GM23338 (cell line): ENCODE measurements at regions not wholly inside any gene's neighbourhood (a gene's known extent, or its start where the extent isn't known, plus 50 kb on each side); places are given as distances from the start of the nearest gene placed in this dataset.

Experiments
- ATAC-seq: fragments of 200-7000 bp; cut with Tn5 transposase; 3 replicates; pipeline ENCODE4 v1.9.1; 2020
- DNase-seq: peaks from one replicate; pipeline ENCODE4 v3.0.0-alpha.2; 2015; ENCODE audit warnings: low spot score
- H2AFZ ChIP-seq: fragments of 200-600 bp; sonication (generic); 2 replicates; pipeline ENCODE4 v1.8.0; 2016; ENCODE audit warnings: antibody characterized with exemption, mild to moderate bottlenecking, moderate library complexity
- H3F3A ChIP-seq: fragments of 200-600 bp; sonication (generic); replicated peaks from 2 replicates; pipeline ENCODE4 v1.8.0; 2017; ENCODE audit warnings: antibody characterized with exemption, mixed run types, low read depth
- H3K27ac ChIP-seq: fragments of 200-600 bp; sonication (generic); 2 replicates; pipeline ENCODE4 v1.6.1; 2016; ENCODE audit warnings: low read depth
- H3K27me3 ChIP-seq: fragments of 200-600 bp; sonication (generic); 2 replicates; pipeline ENCODE4 v1.8.0; 2016; ENCODE audit warnings: mild to moderate bottlenecking, mixed run types, moderate library complexity; ENCODE audit not compliant: insufficient read depth
- H3K36me3 ChIP-seq: fragments of 200-600 bp; sonication (generic); 2 replicates; pipeline ENCODE4 v1.8.0; 2016; ENCODE audit warnings: mild to moderate bottlenecking; ENCODE audit not compliant: insufficient read depth
- H3K4me1 ChIP-seq: fragments of 200-600 bp; sonication (generic); 2 replicates; pipeline ENCODE4 v1.8.0; 2016; ENCODE audit warnings: mild to moderate bottlenecking, moderate library complexity; ENCODE audit not compliant: insufficient read depth
- H3K4me2 ChIP-seq: fragments of 200-600 bp; sonication (generic); 2 replicates; pipeline ENCODE4 v1.7.1; 2017; ENCODE audit warnings: mixed run types
- H3K4me3 ChIP-seq: fragments of 200-600 bp; sonication (generic); 2 replicates; pipeline ENCODE4 v1.6.1; 2016; ENCODE audit warnings: mixed run types
- H3K79me2 ChIP-seq: fragments of 200-600 bp; sonication (generic); replicated peaks from 2 replicates; pipeline ENCODE4 v1.8.0; 2017; ENCODE audit warnings: mild to moderate bottlenecking; ENCODE audit not compliant: insufficient read depth
- H3K9me2 ChIP-seq: fragments of 200-600 bp; sonication (generic); 2 replicates; pipeline ENCODE4 v1.8.0; 2017; ENCODE audit not compliant: insufficient read depth
- H4K20me1 ChIP-seq: fragments of 200-600 bp; sonication (generic); replicated peaks from 2 replicates; pipeline ENCODE4 v1.8.0; 2017; ENCODE audit warnings: mild to moderate bottlenecking; ENCODE audit not compliant: insufficient read depth
- H3K27ac Mint-ChIP-seq: 2 replicates; pipeline ENCODE4 v1.8.0; 2020; ENCODE audit warnings: inconsistent platforms, mild to moderate bottlenecking, moderate library complexity, mixed read lengths
- H3K27me3 Mint-ChIP-seq: 3 replicates; pipeline ENCODE4 v1.8.0; 2022; ENCODE audit warnings: low read depth, mild to moderate bottlenecking, moderate library complexity, mixed read lengths, inconsistent platforms; ENCODE audit not compliant: insufficient read depth, poor library complexity
- H3K36me3 Mint-ChIP-seq: 3 replicates; pipeline ENCODE4 v1.8.0; 2021; ENCODE audit warnings: low read depth, mild to moderate bottlenecking, inconsistent platforms, moderate library complexity, mixed read lengths
- H3K4me1 Mint-ChIP-seq: 3 replicates; pipeline ENCODE4 v1.8.0; 2020; ENCODE audit warnings: mild to moderate bottlenecking, inconsistent platforms, mixed read lengths
- H3K4me3 Mint-ChIP-seq: 3 replicates; pipeline ENCODE4 v1.8.0; 2021; ENCODE audit warnings: moderate library complexity, mild to moderate bottlenecking, inconsistent platforms, mixed read lengths
- H3K9me3 Mint-ChIP-seq: 3 replicates; pipeline ENCODE4 v1.8.0; 2020; ENCODE audit warnings: moderate library complexity, mild to moderate bottlenecking, inconsistent platforms, mixed read lengths
- CREB1 ChIP-seq: fragments of 250-450 bp; sonication (Bioruptor Pico); IDR thresholded peaks from 2 replicates; pipeline ENCODE4 v1.5.0; 2020; ENCODE audit warnings: low read depth, mild to moderate bottlenecking, moderate library complexity
- EZH2 ChIP-seq: fragments of 200-600 bp; sonication (generic); IDR thresholded peaks from one replicate; pipeline ENCODE4 v1.8.0; 2017; ENCODE audit warnings: antibody characterized with exemption, mild to moderate bottlenecking, low read depth; ENCODE audit not compliant: unreplicated experiment
- EZH2phosphoT487 ChIP-seq: fragments of 200-600 bp; sonication (generic); IDR thresholded peaks from one replicate; pipeline ENCODE4 v1.8.1; 2018; ENCODE audit warnings: antibody characterized with exemption; ENCODE audit not compliant: unreplicated experiment
- JUNB ChIP-seq: IDR thresholded peaks from one replicate; pipeline ENCODE4 v1.6.1; 2016; ENCODE audit warnings: antibody characterized with exemption; ENCODE audit not compliant: unreplicated experiment
- NANOG ChIP-seq: IDR thresholded peaks from 2 replicates; pipeline ENCODE4 v1.6.1; 2016; ENCODE audit warnings: antibody characterized with exemption, borderline replicate concordance
- POLR2AphosphoS5 ChIP-seq: IDR thresholded peaks from 2 replicates; pipeline ENCODE4 v1.6.1; 2016; ENCODE audit warnings: antibody characterized with exemption, low read depth
- STAT1 ChIP-seq: IDR thresholded peaks from one replicate; pipeline ENCODE4 v1.6.1; 2016; ENCODE audit warnings: antibody characterized with exemption; ENCODE audit not compliant: unreplicated experiment
- ZNF114 ChIP-seq: fragments of 250-450 bp; sonication (Bioruptor Pico); IDR thresholded peaks from 2 replicates; pipeline ENCODE4 v1.5.0; 2020; ENCODE audit warnings: mild to moderate bottlenecking, moderate library complexity
- ZNF331 ChIP-seq: fragments of 250-450 bp; sonication (Bioruptor Pico); IDR thresholded peaks from 2 replicates; pipeline ENCODE4 v1.5.0; 2020; ENCODE audit warnings: low read depth, mild to moderate bottlenecking, moderate library complexity
- TF ChIP-seq, protein P1 (sequence below), 2 experiments: fragments of 200-600 bp in 1 of 2; sonication (generic) in 1 of 2; conservative IDR thresholded peaks; 2 replicates each; pipeline versions ENCODE4 v1.5.1 to v1.6.1; 2016 to 2017; ENCODE audit warnings: antibody characterized with exemption in 2 of 2, low read depth in 2 of 2, mild to moderate bottlenecking in 2 of 2, moderate library complexity in 1 of 2
- TF ChIP-seq, protein P2 (sequence below): IDR thresholded peaks from one replicate; pipeline ENCODE4 v1.6.1; 2018; ENCODE audit warnings: antibody characterized with exemption; ENCODE audit not compliant: unreplicated experiment
- TF ChIP-seq, protein P3 (sequence below): IDR thresholded peaks from 2 replicates; pipeline ENCODE4 v1.6.1; 2016; ENCODE audit warnings: antibody characterized with exemption
- TF ChIP-seq, protein P4 (sequence below): fragments of 250-450 bp; sonication (Bioruptor Pico); IDR thresholded peaks from 2 replicates; pipeline ENCODE4 v1.5.0; 2020; ENCODE audit warnings: mild to moderate bottlenecking, moderate library complexity

DNA sequence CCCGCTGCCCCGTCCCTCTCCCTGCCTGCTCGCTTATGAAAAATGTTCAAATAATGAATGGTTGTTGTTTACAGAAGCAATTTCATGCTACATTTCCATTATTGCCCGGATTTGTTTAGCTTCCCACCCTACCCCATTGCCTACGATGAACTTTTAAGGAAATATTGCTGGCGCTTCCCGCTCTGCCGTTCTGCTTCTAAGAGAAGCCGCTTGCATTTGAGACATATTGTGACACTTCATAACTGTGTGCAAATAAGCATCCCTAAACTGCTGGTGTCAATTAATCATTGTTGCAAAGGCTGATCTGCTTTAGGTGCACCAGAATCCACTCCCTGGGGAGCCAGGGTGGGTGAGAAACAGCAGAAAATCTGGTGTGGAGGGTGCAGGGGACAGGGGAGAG is 52.3 kb upstream of the LMO1 start:
- Histone ChIP-seq H3K36me3 (no peaks in the 10 kb centered on the region), H3K9me2 (no peaks in the 10 kb centered on the region), H2AFZ (no peak overlapping the region), H4K20me1 (no peaks in the 10 kb centered on the region), H3F3A (no peaks in the 10 kb centered on the region), H3K4me3 (no peak overlapping the region), H3K4me2 (no peak overlapping the region), H3K27ac (no peak overlapping the region), H3K4me1 (no peaks in the 10 kb centered on the region), H3K79me2 (no peaks in the 10 kb centered on the region), H3K27me3 (no peaks in the 10 kb centered on the region)
- peaks cover 6% of the 10 kb centered on the region; the same call in 2 of the 3 replicates for H3K4me1 Mint-ChIP-seq
- H3K36me3 Mint-ChIP-seq, result no peaks in the 10 kb centered on the region
- TF ChIP-seq, protein P1, sequence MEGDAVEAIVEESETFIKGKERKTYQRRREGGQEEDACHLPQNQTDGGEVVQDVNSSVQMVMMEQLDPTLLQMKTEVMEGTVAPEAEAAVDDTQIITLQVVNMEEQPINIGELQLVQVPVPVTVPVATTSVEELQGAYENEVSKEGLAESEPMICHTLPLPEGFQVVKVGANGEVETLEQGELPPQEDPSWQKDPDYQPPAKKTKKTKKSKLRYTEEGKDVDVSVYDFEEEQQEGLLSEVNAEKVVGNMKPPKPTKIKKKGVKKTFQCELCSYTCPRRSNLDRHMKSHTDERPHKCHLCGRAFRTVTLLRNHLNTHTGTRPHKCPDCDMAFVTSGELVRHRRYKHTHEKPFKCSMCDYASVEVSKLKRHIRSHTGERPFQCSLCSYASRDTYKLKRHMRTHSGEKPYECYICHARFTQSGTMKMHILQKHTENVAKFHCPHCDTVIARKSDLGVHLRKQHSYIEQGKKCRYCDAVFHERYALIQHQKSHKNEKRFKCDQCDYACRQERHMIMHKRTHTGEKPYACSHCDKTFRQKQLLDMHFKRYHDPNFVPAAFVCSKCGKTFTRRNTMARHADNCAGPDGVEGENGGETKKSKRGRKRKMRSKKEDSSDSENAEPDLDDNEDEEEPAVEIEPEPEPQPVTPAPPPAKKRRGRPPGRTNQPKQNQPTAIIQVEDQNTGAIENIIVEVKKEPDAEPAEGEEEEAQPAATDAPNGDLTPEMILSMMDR (conservative IDR thresholded peaks at IDR 0.05; ENCODE audit: low read depth in 2 of 2), result no peak
- TF ChIP-seq EZH2, result no peak
- TF ChIP-seq NANOG, result no peak
- no peak for TF ChIP-seq POLR2AphosphoS5
- no peak for TF ChIP-seq JUNB
- TF ChIP-seq EZH2phosphoT487, result no peak
- TF ChIP-seq STAT1, result no peak
- TF ChIP-seq, protein P2, sequence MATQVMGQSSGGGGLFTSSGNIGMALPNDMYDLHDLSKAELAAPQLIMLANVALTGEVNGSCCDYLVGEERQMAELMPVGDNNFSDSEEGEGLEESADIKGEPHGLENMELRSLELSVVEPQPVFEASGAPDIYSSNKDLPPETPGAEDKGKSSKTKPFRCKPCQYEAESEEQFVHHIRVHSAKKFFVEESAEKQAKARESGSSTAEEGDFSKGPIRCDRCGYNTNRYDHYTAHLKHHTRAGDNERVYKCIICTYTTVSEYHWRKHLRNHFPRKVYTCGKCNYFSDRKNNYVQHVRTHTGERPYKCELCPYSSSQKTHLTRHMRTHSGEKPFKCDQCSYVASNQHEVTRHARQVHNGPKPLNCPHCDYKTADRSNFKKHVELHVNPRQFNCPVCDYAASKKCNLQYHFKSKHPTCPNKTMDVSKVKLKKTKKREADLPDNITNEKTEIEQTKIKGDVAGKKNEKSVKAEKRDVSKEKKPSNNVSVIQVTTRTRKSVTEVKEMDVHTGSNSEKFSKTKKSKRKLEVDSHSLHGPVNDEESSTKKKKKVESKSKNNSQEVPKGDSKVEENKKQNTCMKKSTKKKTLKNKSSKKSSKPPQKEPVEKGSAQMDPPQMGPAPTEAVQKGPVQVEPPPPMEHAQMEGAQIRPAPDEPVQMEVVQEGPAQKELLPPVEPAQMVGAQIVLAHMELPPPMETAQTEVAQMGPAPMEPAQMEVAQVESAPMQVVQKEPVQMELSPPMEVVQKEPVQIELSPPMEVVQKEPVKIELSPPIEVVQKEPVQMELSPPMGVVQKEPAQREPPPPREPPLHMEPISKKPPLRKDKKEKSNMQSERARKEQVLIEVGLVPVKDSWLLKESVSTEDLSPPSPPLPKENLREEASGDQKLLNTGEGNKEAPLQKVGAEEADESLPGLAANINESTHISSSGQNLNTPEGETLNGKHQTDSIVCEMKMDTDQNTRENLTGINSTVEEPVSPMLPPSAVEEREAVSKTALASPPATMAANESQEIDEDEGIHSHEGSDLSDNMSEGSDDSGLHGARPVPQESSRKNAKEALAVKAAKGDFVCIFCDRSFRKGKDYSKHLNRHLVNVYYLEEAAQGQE, result no peak
- TF ChIP-seq, protein P3, sequence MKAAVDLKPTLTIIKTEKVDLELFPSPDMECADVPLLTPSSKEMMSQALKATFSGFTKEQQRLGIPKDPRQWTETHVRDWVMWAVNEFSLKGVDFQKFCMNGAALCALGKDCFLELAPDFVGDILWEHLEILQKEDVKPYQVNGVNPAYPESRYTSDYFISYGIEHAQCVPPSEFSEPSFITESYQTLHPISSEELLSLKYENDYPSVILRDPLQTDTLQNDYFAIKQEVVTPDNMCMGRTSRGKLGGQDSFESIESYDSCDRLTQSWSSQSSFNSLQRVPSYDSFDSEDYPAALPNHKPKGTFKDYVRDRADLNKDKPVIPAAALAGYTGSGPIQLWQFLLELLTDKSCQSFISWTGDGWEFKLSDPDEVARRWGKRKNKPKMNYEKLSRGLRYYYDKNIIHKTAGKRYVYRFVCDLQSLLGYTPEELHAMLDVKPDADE, result no peak
- TF ChIP-seq, protein P4, sequence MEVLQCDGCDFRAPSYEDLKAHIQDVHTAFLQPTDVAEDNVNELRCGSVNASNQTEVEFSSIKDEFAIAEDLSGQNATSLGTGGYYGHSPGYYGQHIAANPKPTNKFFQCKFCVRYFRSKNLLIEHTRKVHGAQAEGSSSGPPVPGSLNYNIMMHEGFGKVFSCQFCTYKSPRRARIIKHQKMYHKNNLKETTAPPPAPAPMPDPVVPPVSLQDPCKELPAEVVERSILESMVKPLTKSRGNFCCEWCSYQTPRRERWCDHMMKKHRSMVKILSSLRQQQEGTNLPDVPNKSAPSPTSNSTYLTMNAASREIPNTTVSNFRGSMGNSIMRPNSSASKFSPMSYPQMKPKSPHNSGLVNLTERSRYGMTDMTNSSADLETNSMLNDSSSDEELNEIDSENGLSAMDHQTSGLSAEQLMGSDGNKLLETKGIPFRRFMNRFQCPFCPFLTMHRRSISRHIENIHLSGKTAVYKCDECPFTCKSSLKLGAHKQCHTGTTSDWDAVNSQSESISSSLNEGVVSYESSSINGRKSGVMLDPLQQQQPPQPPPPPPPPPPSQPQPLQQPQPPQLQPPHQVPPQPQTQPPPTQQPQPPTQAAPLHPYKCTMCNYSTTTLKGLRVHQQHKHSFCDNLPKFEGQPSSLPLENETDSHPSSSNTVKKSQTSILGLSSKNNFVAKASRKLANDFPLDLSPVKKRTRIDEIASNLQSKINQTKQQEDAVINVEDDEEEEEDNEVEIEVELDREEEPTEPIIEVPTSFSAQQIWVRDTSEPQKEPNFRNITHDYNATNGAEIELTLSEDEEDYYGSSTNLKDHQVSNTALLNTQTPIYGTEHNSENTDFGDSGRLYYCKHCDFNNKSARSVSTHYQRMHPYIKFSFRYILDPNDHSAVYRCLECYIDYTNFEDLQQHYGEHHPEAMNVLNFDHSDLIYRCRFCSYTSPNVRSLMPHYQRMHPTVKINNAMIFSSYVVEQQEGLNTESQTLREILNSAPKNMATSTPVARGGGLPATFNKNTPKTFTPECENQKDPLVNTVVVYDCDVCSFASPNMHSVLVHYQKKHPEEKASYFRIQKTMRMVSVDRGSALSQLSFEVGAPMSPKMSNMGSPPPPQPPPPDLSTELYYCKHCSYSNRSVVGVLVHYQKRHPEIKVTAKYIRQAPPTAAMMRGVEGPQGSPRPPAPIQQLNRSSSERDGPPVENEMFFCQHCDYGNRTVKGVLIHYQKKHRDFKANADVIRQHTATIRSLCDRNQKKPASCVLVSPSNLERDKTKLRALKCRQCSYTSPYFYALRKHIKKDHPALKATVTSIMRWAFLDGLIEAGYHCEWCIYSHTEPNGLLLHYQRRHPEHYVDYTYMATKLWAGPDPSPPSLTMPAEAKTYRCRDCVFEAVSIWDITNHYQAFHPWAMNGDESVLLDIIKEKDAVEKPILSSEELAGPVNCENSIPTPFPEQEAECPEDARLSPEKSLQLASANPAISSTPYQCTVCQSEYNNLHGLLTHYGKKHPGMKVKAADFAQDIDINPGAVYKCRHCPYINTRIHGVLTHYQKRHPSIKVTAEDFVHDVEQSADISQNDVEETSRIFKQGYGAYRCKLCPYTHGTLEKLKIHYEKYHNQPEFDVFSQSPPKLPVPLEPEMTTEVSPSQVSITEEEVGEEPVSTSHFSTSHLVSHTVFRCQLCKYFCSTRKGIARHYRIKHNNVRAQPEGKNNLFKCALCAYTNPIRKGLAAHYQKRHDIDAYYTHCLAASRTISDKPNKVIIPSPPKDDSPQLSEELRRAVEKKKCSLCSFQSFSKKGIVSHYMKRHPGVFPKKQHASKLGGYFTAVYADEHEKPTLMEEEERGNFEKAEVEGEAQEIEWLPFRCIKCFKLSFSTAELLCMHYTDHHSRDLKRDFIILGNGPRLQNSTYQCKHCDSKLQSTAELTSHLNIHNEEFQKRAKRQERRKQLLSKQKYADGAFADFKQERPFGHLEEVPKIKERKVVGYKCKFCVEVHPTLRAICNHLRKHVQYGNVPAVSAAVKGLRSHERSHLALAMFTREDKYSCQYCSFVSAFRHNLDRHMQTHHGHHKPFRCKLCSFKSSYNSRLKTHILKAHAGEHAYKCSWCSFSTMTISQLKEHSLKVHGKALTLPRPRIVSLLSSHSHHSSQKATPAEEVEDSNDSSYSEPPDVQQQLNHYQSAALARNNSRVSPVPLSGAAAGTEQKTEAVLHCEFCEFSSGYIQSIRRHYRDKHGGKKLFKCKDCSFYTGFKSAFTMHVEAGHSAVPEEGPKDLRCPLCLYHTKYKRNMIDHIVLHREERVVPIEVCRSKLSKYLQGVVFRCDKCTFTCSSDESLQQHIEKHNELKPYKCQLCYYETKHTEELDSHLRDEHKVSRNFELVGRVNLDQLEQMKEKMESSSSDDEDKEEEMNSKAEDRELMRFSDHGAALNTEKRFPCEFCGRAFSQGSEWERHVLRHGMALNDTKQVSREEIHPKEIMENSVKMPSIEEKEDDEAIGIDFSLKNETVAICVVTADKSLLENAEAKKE, result no peak
- no peak for TF ChIP-seq ZNF331 (CRISPR knock-in tag)
- TF ChIP-seq CREB1 (CRISPR knock-in tag), result no peak
- no peak for TF ChIP-seq ZNF114 (CRISPR knock-in tag)
- DNase-seq (no peak), ATAC-seq (no peak)
- H3K27ac Mint-ChIP-seq, result no peak overlapping the region
- H3K27me3 Mint-ChIP-seq, result peaks cover 4% of the 10 kb centered on the region
- no peak overlapping the region for H3K4me3 Mint-ChIP-seq
- no peaks in the 10 kb centered on the region; the same call in 2 of the 3 replicates for H3K9me3 Mint-ChIP-seq
